H1 (cell line): ENCODE measurements at regions not wholly inside any gene's neighbourhood (a gene's known extent, or its start where the extent isn't known, plus 50 kb on each side); places are given as distances from the start of the nearest gene placed in this dataset.

Experiments used
- ASH2L ChIP-seq: fragments of 200-600, 300-600 bp; sonication (generic); IDR thresholded peaks from one replicate; pipeline ENCODE4 v1.7.1; 2017; ENCODE audit warnings: low read length
- BCL11A ChIP-seq, 2 experiments: IDR thresholded peaks; one replicate each; pipeline ENCODE4 v1.6.1; 2011; ENCODE audit warnings: low read depth in 2 of 2, low read length in 2 of 2, mild to moderate bottlenecking in 2 of 2
- CEBPB ChIP-seq: IDR thresholded peaks from 2 replicates; pipeline ENCODE4 v1.6.1; 2012; ENCODE audit warnings: low read depth, low read length
- FOSL1 ChIP-seq: IDR thresholded peaks from 2 replicates; pipeline ENCODE4 v1.6.1; 2011; ENCODE audit warnings: mild to moderate bottlenecking, low read depth, low read length, moderate library complexity; ENCODE audit not compliant: insufficient read depth
- PHF8 ChIP-seq: fragments of 200-600 bp; sonication (generic); conservative IDR thresholded peaks from 2 replicates; pipeline ENCODE4 v1.7.1; 2012; ENCODE audit warnings: low read depth, mild to moderate bottlenecking, inconsistent platforms, low read length, moderate library complexity
- RBBP5 ChIP-seq: IDR thresholded peaks from 2 replicates; pipeline ENCODE4 v1.7.1; 2012; ENCODE audit warnings: low read depth, mild to moderate bottlenecking, inconsistent platforms, low read length, moderate library complexity, borderline replicate concordance

DNA sequence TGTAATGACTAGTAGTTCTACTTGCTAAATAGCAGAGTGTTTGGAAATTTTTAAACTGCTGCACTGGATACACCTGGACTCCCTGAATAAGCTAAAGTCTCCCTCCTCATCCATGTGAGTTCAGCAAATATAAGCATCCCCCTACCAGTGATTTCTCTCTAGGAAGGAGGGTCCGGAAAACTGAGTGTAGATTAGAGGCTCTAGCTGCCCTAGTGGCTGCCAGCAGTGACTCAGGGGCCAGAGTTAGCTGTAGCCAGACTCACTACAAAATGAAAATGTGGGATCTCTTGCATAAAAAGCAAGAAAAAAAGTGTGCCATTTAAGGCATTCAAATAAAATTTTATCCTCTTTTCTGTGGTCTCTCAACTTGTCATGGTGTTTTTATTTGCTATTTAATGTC is 485.0 kb upstream of the ATP11B start (continued):
- TF ChIP-seq BCL11A (IDR thresholded peaks at IDR 0.05; ENCODE audit: low read depth in 2 of 2, low read length in 2 of 2): no peak
- no peak for TF ChIP-seq CEBPB
- TF ChIP-seq RBBP5: no peak
- no peak for TF ChIP-seq ASH2L
- TF ChIP-seq FOSL1: no peak
- no peak for TF ChIP-seq PHF8
